HG03460 (cell line): ENCODE measurements at regions not wholly inside any gene's neighbourhood (a gene's known extent, or its start where the extent isn't known, plus 50 kb on each side); places are given as distances from the start of the nearest gene placed in this dataset.
A peak's percentile ranks its signal among the peaks of the same experiment; 100 is the strongest.

Experiments
- ATAC-seq: cut with Tn5 transposase; IDR thresholded peaks from one replicate; pipeline ENCODE4 v1.9.1; 2021; ENCODE audit not compliant: unreplicated experiment

DNA sequence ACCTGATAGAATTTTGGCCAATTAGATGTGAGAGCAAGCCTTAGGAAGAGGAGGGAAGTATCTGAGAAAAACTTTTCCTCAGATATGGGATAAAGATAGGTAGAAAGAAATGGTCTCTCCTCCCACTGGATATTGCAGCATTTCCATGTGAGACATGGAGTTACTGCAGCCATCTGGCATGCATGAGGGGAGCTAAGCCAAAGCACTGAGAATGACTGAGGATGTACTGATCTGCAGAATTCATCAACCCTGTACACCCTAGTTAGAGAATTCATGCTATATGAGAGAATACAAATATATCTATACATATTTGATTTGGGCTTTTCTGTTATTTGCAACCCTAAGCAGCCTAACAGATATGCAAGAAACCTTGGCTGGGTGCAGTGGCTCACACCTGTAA, 52.5 kb upstream of the RPL34 start:
- no peak for ATAC-seq

DNA sequence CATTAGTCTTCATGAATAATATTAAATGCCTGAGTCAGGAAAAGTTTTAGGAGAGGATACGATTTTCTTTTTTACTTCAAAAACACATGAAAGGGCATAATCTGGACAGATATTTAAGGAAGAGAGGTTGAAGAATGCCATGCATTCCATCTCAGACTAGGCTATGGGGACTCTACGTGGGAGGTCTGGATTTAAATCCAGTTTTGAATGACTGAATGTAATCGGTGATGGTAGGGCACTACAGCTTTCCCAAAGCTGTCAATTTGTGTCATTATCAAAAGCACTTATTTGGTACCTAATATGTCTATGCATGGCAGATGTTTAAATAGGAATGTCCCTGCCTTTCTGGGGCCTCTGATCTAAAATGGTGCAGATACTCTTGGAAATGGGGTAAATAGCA, 59.3 kb upstream of the RPL34 start:
- no peak for ATAC-seq

DNA sequence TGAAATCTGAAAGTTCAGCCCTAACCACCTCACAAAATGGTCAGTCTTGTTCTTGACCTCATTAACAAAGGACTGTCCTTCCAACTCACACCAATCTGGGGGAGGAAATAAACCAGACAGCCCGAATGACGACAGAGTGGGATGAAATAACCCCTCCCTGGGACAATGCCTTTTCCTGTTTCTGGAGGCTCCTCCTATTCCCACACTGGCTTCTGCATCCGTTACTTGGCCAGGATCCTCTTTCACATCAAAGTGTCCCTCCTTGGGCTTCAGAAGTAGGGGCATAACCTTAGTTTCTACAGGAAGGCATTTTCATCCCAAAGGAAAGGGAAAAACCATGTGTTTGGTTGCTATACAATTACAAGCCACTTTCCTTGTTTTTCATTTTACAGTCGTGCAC, 59.8 kb upstream of the RPL34 start:
- ATAC-seq = no peak

DNA sequence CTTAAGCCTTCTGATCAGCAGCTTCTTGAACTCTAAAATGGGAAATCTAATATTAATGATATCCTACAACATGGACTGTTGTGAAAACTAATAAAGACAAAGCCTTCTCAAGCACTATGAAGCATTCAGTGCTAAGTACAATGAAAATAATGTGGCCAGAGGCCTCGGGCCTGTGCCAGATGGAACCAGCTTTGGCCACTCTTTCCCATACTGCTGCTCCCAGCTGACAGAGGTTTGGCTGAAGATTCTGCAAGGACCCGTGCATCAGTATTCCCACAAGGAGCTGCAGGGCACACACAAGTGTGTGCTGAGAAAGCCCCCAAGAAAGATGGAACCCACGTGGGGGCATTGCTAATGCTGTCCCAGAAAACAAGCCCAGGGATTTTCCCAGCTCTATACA, 60.5 kb upstream of the RPL34 start:
- ATAC-seq = no peak

DNA sequence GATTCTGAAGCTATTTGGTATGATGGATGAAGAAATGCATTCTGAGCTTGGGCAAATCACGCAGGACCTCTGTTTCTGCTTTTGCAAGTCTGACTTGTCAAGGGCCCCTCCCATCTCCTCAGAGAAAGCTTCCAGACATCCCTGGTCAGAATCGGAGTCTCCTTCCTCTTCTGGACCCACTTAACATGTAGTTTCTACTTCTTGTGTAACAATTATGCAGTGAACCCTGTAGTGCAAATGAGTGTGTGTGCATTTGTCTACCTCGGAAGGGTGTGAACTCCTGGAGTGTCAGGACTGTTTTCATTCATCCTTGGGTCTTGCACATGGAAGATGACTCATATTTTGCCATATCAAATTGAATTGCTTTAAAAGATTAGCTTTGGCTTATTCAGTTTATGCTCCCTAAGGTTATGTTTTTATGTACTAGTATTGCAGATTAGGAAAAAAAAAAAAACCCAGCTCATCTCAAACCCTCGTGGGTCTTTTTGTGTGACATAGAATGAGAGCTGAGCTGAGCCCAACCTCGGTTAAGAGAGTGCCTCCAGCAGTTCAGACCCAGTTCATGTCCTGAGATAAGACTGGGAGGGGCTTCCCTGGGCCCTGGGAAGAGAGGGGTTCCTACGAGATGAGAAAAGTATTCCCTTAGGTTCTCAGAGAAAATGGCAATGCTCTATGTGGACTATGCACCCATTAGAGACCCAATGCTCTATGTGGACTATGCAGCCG, 61.1 kb upstream of the RPL34 start:
- ATAC-seq = no peak

DNA sequence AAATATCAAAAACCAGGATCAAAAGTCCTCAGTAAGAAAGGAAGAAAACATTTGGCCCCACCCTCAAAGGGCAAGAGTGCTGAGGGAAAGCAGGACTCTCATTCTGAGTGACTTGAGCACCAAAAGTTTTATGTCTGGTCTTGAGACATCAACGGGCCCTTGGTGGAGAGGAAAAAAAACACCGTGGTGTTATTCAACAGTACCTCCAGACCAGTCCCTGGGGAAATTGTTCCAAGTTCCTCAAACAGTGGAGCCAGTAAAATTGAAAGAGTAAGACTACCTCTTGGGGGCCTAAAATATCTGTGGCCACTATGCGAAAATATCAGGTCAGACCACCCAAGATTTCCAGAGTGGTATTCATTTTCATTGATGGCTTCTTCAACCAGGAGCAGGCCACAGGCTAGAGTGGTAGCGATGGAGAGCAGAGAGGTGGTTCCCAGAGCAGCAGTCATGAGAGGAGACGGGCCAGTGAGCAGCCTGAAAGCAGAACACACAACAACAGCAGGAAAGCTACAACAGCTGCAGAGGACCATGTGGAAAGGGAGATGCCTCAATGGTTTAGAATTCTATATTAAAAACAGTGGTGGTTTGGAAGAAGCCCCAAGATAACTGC, 63.7 kb upstream of the RPL34 start:
- ATAC-seq = no peak

DNA sequence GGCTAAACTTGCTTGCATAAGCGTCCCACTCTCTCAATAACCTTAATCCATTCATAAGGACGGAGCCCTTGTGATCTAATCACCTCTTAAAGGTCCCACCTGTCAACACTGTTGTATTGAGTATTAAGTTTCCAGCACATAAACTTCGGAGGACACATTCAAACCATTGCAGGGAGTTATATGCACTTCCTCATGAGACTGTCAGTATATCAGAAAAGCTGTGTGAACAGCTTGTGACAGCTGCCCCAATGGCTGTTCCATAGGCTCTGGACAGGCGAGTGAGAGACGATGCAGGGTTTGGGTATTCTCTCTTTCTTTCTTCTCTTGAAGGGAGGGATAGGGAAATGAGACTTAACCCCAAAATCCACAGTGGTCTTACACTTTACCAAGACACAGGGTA, 64.2 kb upstream of the RPL34 start:
- ATAC-seq = no peak

DNA sequence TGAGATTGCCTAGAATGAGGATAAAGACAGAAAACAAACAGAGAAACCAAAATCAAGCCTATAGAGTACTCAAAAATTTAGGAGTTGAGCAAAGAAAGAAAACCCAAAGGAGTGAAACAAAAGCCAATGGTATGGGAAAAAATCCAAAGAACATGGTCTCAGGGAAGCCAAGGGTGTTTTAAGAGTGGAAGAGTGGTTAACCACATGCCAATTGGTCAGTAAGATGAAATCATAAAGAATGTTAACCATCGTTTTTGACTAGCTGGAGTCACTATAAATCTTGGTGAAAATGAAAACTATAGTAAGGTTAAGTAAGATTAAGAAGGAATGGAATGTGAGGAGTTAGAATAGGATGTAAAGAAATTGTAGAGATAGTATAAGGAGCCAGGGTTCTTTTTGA, 64.7 kb upstream of the RPL34 start:
- ATAC-seq = no peak

DNA sequence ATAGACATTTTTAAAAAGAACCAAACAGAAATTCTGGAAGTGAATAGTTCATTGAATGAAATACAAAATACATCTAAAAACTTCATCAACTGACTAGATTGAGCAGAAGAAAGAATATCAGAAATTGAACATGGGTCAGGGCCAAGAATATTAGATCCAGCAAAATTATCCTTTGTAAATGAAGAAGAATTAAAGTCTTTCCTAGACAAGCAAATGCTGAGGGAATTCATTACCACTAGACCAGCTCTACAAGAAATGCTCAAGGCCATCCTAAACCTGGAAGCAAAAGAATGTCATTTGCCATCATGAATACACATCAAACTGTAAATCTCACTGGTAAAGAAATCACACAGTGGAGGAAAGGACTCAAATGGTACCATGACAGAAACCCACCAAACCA, 72.7 kb upstream of the RPL34 start:
- ATAC-seq = no peak

DNA sequence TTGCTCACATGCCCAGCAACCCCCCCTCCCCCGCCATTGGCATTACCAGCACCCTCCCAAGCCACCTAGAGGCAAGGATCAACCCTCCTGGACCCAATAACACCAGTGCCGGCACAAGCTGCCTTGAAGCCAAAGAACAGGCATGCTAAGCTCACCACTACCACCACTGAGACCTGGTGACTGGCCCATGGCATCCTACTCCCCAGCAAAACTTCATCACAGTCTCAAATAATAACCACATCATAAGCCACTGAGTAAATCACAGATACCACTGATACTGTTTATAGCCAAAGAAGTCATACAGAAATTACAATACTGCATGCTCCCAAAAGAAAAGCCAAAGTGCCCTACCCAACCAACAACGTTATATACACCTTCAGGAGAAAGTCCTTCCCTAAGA, 73.6 kb upstream of the RPL34 start:
- no peak for ATAC-seq

DNA sequence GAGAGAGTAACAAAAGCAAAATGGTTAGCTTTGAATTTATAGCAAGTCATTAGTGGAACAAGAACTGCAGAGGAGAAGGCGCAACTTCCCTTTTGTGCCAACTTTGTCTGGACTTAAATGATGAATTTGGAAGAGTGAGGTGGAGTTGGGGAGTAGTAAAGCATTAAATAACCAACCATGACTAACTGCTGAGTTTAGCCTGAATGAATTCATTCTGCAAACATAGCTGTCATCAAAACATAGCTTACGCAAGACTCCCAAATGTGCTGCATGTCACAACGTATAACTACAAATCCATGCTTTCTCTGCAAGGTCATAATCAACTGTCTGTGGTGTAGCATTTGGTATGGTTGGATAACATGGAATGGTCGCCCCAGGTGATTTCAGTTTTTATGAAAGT, 75.9 kb upstream of the RPL34 start:
- no peak for ATAC-seq

DNA sequence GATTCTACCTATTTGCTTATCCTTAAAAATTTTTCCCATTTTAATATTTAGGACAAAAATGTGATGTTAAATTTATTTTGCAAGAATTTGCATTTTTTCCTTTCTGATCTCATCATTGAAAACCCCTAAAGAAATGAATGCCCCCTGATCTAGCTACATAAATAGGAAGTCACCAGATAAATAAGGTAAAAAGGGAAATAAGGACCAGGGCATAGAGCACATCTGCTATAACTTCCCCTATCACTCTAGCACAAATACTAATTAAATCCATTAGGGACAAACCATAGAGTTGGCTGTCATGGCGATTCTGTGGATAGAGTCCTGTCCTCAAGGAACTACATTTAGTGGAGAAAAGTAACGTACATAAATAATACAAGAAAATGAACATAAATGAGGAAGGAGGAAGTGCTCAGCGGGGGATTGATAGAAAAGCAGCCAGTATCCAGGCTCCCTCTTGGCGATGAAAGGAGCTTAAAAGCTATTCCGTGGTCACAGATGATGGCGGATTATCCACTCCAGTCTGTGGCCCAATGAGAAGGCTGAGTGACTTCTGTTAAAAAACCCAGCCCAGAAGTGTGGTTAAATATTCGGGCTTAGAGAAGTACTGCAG, 76.9 kb upstream of the RPL34 start:
- no peak for ATAC-seq

DNA sequence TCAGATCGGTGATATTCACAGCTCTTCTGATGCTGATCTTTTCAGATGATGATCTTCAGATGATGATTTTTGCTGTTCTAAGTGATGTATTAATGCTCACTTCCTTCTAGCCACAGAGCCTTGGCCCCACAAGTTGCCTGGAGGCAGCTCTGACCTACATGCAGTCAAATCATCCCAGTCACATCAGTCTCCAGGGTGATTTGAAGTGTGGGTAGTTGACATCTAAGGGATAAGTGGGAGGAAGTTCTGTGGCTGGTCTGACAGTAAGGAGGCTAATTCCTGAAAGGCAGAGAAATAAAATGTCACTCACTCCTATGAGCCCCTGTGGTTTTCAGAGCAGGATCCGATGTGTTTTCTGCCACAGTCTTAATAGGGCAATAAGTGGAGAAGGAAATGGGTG, 79.8 kb upstream of the RPL34 start:
- peak; percentile 64 for ATAC-seq

DNA sequence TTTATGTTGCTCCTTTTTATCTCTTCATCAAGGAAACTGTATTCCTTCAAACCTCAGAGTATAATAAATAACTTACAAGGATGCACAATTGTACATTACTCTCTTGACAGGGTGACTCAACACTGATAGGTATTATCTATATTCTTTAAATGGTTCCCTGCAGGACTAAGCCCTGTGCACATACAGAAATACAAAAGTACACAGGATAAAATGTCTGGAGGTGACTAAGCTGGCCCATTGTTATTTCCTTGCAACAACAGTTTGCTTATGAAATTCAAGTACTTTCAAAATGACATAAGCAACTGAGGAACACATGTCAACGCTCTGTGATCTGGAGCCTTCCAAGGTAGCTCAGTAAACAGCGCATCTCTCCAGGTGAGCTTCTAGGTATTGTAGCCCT, 83.8 kb upstream of the RPL34 start:
- ATAC-seq = no peak

DNA sequence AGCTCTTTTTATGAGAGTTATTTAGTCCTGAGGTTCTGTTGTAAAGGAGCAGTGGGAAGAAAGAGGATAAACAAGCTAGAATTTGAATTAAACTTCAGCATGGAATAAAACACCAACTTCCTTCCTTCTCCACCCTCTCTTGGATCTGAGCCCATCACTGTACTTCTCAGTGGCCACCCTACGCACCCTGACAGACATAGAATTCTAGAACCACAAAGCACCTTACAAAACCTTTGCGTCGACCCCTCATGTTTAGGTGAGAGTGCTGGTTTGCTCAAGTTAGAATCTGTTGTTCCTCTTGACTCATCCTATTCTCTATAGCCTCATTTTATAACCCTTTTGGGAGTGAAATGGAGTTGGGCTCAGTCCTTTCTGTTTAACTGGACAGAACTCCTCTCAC, 84.6 kb upstream of the RPL34 start:
- ATAC-seq = no peak

DNA sequence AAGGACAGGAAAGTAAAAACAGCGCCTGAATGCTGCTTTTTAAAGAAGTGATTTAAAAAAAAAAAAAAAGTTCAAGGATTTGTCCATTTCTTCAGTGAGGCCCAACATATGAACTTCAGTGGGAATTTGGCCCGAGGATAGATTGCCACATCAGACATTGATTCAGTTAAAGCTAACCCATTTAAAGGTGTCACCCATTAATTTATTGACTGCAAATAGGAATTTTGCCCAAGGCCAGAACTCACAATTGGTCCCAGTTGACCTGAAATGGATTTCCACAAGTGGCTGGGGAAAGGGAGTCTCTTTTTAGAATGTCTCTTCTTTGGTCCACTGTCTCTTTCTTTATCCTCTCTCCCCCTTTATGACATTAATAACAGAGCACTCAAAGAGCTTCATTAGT, 86.5 kb upstream of the RPL34 start:
- no peak for ATAC-seq

DNA sequence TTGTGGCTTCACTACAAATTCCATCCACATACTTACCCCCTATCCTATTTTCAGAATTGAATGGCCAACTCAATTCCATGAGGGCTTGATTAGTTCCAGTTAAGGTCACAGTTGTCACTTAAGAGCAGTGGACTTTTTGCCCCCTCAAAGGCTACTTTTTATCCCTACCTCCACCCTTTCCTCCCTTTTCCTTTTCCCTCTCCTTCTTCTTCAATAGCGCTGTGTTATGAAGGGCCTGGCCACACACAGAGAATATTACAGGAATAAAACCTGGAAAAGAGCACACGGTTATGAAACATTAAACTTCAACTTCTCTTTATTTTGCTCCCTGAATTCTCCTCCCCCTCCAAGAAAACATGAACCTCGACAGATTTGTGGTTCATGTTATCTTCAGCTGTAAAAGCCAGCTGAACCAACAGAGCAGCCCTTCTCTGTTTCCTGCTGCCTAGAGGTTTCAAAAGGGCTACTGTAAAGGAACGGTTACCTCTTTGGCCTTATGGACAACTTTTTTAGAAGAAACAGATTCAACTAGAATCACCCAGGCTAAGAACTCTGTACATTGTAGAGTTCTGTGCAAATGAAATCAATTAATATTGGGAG, 87.0 kb upstream of the RPL34 start:
- no peak for ATAC-seq

DNA sequence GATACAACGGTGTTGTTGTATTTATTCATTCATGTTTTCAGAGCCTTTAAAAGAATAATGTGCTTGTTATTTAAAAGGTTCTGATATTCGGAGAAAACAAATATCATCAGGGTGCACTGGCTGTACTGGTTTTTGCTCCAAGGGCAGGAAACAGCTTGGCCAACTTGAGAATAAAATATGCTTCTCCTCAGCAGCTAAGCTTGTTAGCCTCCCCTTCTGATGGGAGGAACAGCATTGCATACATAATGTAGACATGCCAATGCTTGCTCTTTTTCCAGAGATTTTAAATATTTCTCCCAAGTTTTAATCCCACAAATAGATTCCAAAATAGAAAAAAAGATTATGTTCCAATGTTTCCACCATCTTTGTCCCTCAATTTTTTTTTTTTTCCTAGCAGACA, 87.6 kb upstream of the RPL34 start:
- ATAC-seq = no peak

DNA sequence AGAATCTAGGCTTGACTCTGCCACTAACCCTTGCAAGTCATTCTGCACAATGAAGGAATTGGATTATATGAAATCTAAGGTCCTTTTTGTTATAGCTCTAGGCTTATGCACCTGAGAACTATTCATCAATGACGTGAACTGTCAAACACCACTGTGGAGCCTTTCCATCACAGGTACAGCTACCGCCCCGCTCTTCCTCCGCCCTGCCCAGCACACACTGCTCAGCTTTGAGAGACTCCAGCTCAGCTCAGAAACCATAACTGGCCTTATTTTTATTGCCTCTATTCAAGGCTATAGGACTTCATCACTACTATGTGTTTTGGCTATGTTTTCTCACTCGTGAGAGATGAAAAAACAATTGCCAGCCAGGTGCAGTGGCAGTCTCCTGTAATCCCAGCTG, 88.2 kb upstream of the RPL34 start:
- ATAC-seq = no peak

DNA sequence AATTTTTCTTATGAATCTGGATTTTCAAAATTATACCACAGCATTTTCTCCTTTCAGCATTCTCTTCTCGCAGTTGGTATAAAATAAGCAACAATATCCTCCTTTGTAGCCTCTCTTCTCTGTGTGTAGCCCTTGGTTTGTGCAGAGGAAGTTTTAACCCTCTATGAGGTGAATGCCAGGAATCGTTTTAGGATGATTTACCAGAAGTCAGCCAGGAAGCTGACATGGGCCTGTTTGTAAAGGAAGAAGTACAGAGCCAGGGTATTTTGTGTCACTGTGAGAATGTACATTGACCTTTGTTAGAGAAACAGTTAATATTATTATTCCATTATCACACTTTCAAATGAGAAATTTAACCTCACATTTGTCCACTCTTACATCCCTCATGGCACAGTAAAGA, 88.9 kb upstream of the RPL34 start:
- no peak for ATAC-seq

DNA sequence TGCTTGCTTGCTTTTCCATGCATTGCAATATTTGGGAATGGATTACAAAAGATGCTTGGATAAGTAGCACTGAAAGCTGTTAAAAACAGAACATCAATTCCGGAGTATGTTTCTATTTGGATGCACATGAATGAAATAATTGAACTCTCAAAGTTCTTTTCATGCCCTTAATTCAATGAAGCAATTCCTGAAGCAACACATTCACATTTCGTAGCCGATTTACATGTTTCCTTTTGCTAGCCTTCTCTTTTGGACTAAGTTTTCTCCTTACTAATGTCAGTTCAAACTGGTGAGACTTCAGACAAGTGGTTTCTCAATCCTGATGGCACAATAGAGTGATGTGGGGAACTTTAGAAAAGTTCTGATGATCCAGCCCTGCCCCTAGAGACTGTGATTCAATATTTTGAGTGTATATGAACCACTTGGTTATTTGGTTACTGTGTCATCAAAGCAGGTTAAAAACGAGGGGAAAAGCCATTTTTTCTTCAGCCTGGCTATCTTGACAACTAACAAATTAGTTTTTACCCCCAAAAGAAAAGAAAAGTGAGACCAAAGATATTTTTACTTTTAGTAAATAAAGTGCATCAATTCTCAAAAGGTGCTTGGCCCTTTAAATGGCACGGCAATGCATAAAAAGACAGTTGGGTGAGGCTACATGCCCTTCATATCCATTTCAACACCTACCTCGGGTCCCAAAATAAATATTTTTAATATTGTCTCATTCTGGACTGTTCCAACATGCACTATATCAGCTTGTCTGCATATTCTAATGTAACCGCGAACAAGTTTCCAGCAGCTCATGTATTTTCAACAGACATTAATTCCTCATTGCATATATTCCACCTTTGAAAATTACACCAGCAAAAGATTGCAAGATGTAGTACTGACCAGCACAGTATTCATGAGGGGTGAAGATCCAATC, 90.1 kb upstream of the RPL34 start:
- ATAC-seq = no peak
